ENCODE measurements at regions not wholly inside any gene's neighbourhood (a gene's known extent, or its start where the extent isn't known, plus 50 kb on each side); places are given as distances from the start of the nearest gene placed in this dataset.
"Not testable (repeated sequence)": the region's sequence is repeated elsewhere in the genome, so short reads cannot be mapped to it uniquely, and the experiment has no call there.

DNA sequence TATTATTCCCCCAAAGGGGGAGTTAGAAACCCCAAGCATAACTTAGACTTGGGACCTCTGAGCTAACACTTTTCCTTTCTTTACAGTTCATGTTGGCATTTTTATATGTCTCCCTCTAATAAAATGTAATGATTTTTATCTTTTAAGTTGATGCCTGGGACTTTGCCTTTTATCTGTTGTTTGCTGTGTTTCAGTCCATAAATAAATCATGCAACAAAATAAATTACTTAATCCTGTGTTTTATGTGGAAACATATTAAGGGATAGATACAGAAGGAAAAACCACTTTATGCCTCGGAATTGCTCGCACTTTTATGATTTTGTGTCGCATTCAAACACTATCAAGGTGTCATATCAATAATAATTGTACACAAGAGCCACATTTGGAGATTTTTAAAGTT is 93.7 kb upstream of the TBC1D5 start:
- no peak for DNase-seq (ENCODE audit: low read depth)

- no peak for DNase-seq (ENCODE audit: low read depth)
These were observed 91.5 kb upstream of the TBC1D5 start for GRCh38 chr3:17833786-17834559.

- no peak for DNase-seq (ENCODE audit: low read depth)
These were observed 89.6 kb upstream of the TBC1D5 start for GRCh38 chr3:17832016-17832415.

GRCh38 chr3:17831366-17831765 is 88.9 kb upstream of the TBC1D5 start:
- no peak for DNase-seq (ENCODE audit: low read depth)

- DNase-seq (ENCODE audit: low read depth), result no peak
These were observed 88.4 kb upstream of the TBC1D5 start for GRCh38 chr3:17830788-17831187.

GRCh38 chr3:17828388-17828787 is 86.0 kb upstream of the TBC1D5 start:
- DNase-seq (ENCODE audit: low read depth), result no peak

GRCh38 chr3:17825298-17825697 is 82.9 kb upstream of the TBC1D5 start:
- no peak for DNase-seq (ENCODE audit: low read depth)

- no peak for DNase-seq (ENCODE audit: low read depth)
These were observed 81.4 kb upstream of the TBC1D5 start for GRCh38 chr3:17823816-17824215.

DNA sequence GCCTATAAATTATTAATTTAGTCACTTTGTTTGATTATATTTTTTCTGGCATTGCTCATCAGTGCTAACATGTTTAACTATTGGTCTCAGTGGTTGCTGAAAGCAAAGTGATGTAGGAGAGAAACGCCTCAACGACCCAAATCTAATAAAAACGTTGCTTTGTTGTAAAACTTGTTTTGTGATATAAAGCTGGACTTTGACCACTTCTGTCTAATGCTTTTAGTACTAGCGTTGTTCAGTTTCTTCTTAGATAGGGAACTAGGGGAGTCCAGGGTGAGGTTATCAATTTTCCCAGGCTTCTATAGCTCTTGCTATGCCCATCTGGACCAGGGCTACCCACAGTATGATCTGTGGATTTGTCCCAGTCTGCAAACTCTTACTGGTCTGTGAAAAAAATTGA is 80.6 kb upstream of the TBC1D5 start:
- DNase-seq (ENCODE audit: low read depth), result no peak

GRCh38 chr3:17820704-17821103 is 78.3 kb upstream of the TBC1D5 start:
- DNase-seq (ENCODE audit: low read depth), result no peak

GRCh38 chr3:17820275-17820674 is 77.8 kb upstream of the TBC1D5 start:
- DNase-seq (ENCODE audit: low read depth), result no peak

- not testable (repeated sequence) for DNase-seq (ENCODE audit: low read depth)
These were observed 75.5 kb upstream of the TBC1D5 start for GRCh38 chr3:17817973-17818372.

- DNase-seq (ENCODE audit: low read depth), result no peak
These were observed 75.1 kb upstream of the TBC1D5 start for GRCh38 chr3:17817545-17817944.

- DNase-seq (ENCODE audit: low read depth), result not testable (repeated sequence)
These were observed 74.4 kb upstream of the TBC1D5 start for GRCh38 chr3:17816839-17817238.

- DNase-seq (ENCODE audit: low read depth), result not testable (repeated sequence)
These were observed 69.9 kb upstream of the TBC1D5 start for GRCh38 chr3:17812328-17812727.

- DNase-seq (ENCODE audit: low read depth), result peak; percentile 51
These were observed 69.2 kb upstream of the TBC1D5 start for GRCh38 chr3:17811646-17812045.

DNA sequence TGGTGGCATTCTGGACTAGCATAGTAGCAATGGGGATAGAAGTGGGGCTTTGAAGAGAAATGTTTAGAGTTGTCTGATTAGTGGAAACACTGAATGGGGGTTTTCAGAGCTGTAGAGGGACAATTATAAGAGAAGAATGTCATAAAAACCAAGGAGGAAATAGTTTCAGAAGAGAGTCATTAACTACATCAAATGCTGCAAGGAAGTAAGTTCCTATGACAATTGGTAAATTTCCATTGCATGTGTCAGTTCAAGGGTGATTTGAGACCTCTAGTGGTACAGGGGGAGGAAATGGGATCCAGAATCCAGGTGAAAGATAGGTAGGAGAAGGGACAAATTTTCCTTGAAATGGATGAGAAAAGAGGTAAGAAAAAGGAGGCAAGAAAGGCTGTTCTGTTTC is 68.3 kb upstream of the TBC1D5 start:
- DNase-seq (ENCODE audit: low read depth), result peak; percentile 62

DNA sequence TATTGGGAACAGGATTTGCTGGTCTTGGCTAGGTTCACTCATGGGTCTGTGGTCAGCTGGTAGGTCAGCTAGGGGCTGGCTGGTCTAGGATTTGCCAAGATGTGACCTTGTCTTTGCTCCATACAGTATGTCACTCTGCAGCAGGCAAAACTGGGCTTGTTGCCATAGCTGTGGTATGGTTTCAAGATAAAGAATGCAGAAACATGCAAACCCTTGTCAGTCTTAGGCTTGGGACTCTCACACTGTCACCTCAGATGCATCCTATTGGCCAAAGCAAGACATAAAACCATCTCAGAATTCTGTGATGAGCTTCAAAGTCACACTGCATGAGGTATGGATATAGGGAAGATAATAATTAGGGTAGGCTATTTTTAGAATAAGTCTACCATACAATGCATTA is 66.6 kb upstream of the TBC1D5 start:
- DNase-seq (ENCODE audit: low read depth), result peak; percentile 65

DNA sequence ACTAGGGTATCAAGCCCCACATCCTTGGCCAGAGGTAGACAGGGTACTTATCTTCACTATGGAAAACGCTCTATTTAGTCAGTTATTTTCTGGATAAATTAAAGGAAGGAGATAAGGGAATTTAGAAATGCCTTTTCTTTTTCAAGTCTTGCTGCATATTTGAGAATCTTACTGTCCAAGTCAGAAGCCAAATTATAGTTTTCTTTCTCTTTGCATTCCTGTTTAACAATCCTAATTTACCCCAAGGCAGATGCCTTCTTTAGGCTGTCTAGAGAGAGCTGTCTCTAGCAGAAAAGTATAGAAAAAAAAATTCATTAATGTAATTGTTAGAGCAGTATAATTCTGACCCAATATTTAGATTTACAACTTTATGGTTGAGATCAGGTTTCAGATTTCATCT is 64.4 kb upstream of the TBC1D5 start:
- no peak for DNase-seq (ENCODE audit: low read depth)

- no peak for DNase-seq (ENCODE audit: low read depth)
These were observed 63.8 kb upstream of the TBC1D5 start for GRCh38 chr3:17806201-17806600.

- no peak for DNase-seq (ENCODE audit: low read depth)
These were observed 63.1 kb upstream of the TBC1D5 start for GRCh38 chr3:17805461-17805940.

- no peak for DNase-seq (ENCODE audit: low read depth)
These were observed 60.5 kb upstream of the TBC1D5 start for GRCh38 chr3:17802950-17803349.

DNA sequence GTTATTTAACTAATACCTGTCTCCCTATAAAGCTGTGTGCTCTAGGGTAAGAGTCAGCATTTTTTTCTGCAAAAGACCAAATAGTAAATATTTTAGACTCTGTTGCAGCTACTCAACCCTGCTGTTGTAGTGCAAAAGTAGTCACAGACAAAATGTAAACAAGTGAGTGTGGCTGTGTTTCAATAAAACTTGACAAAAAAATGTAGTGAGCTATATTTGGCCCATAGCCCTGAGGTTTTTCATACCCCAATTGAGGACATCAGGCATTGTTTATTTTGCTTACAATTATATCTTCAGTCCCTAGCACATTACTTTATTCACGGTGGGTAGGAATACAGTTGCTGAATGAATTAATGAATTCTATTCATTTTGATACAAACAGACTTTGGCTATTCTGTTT is 58.7 kb upstream of the TBC1D5 start:
- no peak for DNase-seq (ENCODE audit: low read depth)

DNA sequence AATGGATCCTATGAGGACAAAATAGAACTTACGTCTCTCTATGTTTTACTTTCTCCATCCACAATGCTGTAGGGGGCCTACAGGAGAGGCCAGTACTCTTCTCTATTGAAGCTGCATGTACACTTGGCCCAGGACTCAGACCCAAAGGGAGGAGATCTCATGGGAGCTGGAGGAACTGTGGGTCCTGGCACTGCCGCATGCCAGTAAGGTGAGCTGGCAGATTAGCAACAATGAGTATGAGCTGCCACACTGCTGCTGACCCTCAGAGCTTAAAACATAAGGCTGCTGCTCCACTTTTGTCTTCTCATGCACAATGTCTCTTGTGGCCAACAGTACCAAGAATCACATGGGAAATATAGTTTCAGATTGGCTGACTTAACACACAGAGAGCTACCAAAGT is 57.8 kb upstream of the TBC1D5 start:
- peak; percentile 73 for DNase-seq (ENCODE audit: low read depth)

Data from HS-27A (cell line).